SK-N-SH treated with all-trans-retinoic acid at 6 μM for 48 hours (cell line): ENCODE measurements at regions not wholly inside any gene's neighbourhood (a gene's known extent, or its start where the extent isn't known, plus 50 kb on each side); places are given as distances from the start of the nearest gene placed in this dataset.

ENCODE experiments used
- ATAC-seq: fragments of 200-7000 bp; cut with Tn5 transposase; 3 replicates; pipeline ENCODE4 v1.9.1; 2020; ENCODE audit warnings: mild to moderate bottlenecking, moderate library complexity
- ARNTL ChIP-seq: fragments of 450-650 bp; formaldehyde crosslinking; IDR thresholded peaks from 2 replicates; pipeline ENCODE4 v1.5.0; 2020; ENCODE audit warnings: low read depth, mild to moderate bottlenecking, moderate library complexity, borderline replicate concordance
- BACH2 ChIP-seq: fragments of 250-450 bp; sonication (Bioruptor Pico); IDR thresholded peaks from 2 replicates; pipeline ENCODE4 v1.9.0; 2021; ENCODE audit warnings: mild to moderate bottlenecking, borderline replicate concordance
- CREB5 ChIP-seq: fragments of 250-450 bp; sonication (Bioruptor Pico); IDR thresholded peaks from 2 replicates; pipeline ENCODE4 v1.5.1; 2020; ENCODE audit warnings: low read depth, mild to moderate bottlenecking, moderate library complexity
- CSDC2 ChIP-seq: fragments of 250-450 bp; sonication (Bioruptor Pico); IDR thresholded peaks from 2 replicates; pipeline ENCODE4 v1.5.0; 2020; ENCODE audit warnings: mild to moderate bottlenecking, moderate library complexity
- CSRNP3 ChIP-seq: fragments of 250-450 bp; sonication (Bioruptor Pico); IDR thresholded peaks from 2 replicates; pipeline ENCODE4 v1.5.1; 2021; ENCODE audit warnings: mild to moderate bottlenecking, moderate library complexity
- ESRRG ChIP-seq: fragments of 250-450 bp; sonication (Bioruptor Pico); IDR thresholded peaks from 2 replicates; pipeline ENCODE4 v1.6.1; 2021; ENCODE audit warnings: mild to moderate bottlenecking
- GLIS3 ChIP-seq: fragments of 250-450 bp; sonication (Bioruptor Pico); IDR thresholded peaks from 2 replicates; pipeline ENCODE4 v1.5.0; 2020; ENCODE audit warnings: mild to moderate bottlenecking, moderate library complexity
- ISL1 ChIP-seq: fragments of 250-450 bp; sonication (Bioruptor Pico); IDR thresholded peaks from 2 replicates; pipeline ENCODE4 v2.1.2; 2022; ENCODE audit warnings: mild to moderate bottlenecking, moderate library complexity
- OSR1 ChIP-seq: fragments of 250-450 bp; sonication (Bioruptor Pico); IDR thresholded peaks from 2 replicates; pipeline ENCODE4 v1.8.0; 2022; ENCODE audit warnings: moderate library complexity, mild to moderate bottlenecking, inconsistent platforms
- PATZ1 ChIP-seq: fragments of 250-450 bp; sonication (Bioruptor Pico); IDR thresholded peaks from 2 replicates; pipeline ENCODE4 v1.8.0; 2020; ENCODE audit warnings: mild to moderate bottlenecking, moderate library complexity, borderline replicate concordance
- POU6F1 ChIP-seq: fragments of 250-450 bp; sonication (Bioruptor Pico); IDR thresholded peaks from 2 replicates; pipeline ENCODE4 v1.8.0; 2021; ENCODE audit warnings: low read depth, mild to moderate bottlenecking, moderate library complexity, borderline replicate concordance
- RARB ChIP-seq: fragments of 250-450 bp; sonication (Bioruptor Pico); IDR thresholded peaks from 2 replicates; pipeline ENCODE4 v1.8.0; 2021; ENCODE audit warnings: mild to moderate bottlenecking, moderate library complexity
- SNAI2 ChIP-seq: fragments of 250-450 bp; sonication (Bioruptor Pico); IDR thresholded peaks from 2 replicates; pipeline ENCODE4 v1.5.0; 2020; ENCODE audit warnings: mild to moderate bottlenecking, moderate library complexity
- TCF4 ChIP-seq: fragments of 250-450 bp; sonication (Bioruptor Pico); IDR thresholded peaks from 2 replicates; pipeline ENCODE4 v1.8.0; 2021; ENCODE audit warnings: mild to moderate bottlenecking, moderate library complexity, borderline replicate concordance
- TOX ChIP-seq: fragments of 250-450 bp; sonication (Bioruptor Pico); IDR thresholded peaks from 2 replicates; pipeline ENCODE4 v1.8.0; 2021; ENCODE audit warnings: mild to moderate bottlenecking, moderate library complexity, borderline replicate concordance
- TSHZ2 ChIP-seq: fragments of 250-450 bp; sonication (Bioruptor Pico); IDR thresholded peaks from 2 replicates; pipeline ENCODE4 v1.5.0; 2020; ENCODE audit warnings: mild to moderate bottlenecking, moderate library complexity
- ZC3H10 ChIP-seq: fragments of 250-450 bp; sonication (Bioruptor Pico); IDR thresholded peaks from 2 replicates; pipeline ENCODE4 v1.5.1; 2021; ENCODE audit warnings: mild to moderate bottlenecking, moderate library complexity
- ZFP3 ChIP-seq: fragments of 250-450 bp; sonication (Bioruptor Pico); IDR thresholded peaks from 2 replicates; pipeline ENCODE4 v1.5.0; 2020; ENCODE audit warnings: mild to moderate bottlenecking, moderate library complexity
- ZFP30 ChIP-seq: fragments of 450-650 bp; formaldehyde crosslinking; IDR thresholded peaks from 2 replicates; pipeline ENCODE4 v1.5.0; 2022; ENCODE audit warnings: mild to moderate bottlenecking, moderate library complexity
- ZNF565 ChIP-seq: fragments of 450-650 bp; formaldehyde crosslinking; conservative IDR thresholded peaks from 2 replicates; pipeline ENCODE4 v1.5.0; 2020; ENCODE audit warnings: low read depth, mild to moderate bottlenecking, moderate library complexity
- ZNF70 ChIP-seq: fragments of 450-650 bp; formaldehyde crosslinking; IDR thresholded peaks from 2 replicates; pipeline ENCODE4 v1.5.0; 2020; ENCODE audit warnings: mild to moderate bottlenecking, moderate library complexity
- ZNF8 ChIP-seq: fragments of 450-650 bp; formaldehyde crosslinking; IDR thresholded peaks from 2 replicates; pipeline ENCODE4 v1.5.0; 2020; ENCODE audit warnings: mild to moderate bottlenecking, moderate library complexity

GRCh38 chr12:97781342-97781741 lies 318.7 kb downstream of the RMST start:
- TF ChIP-seq ARNTL (CRISPR knock-in tag): no peak
- TF ChIP-seq, all 23 proteins: peak for 0
- no peak for ATAC-seq

- TF ChIP-seq ZNF70 (CRISPR knock-in tag) (no peak), GLIS3 (CRISPR knock-in tag) (no peak), ZFP30 (CRISPR knock-in tag) (no peak), RARB (no peak), ARNTL (CRISPR knock-in tag) (no peak), PATZ1 (CRISPR knock-in tag) (no peak), ZC3H10 (CRISPR knock-in tag) (no peak), SNAI2 (CRISPR knock-in tag) (no peak), CSDC2 (CRISPR knock-in tag) (no peak), CREB5 (CRISPR knock-in tag) (no peak), TSHZ2 (CRISPR knock-in tag) (no peak), CSRNP3 (no peak), ISL1 (CRISPR knock-in tag) (no peak), ESRRG (no peak), ZNF565 (CRISPR knock-in tag) (no peak), BACH2 (no peak), OSR1 (CRISPR knock-in tag) (no peak), ZFP3 (CRISPR knock-in tag) (no peak), ZNF8 (CRISPR knock-in tag) (no peak)
- ATAC-seq: no peak
Measured at GRCh38 chr12:97784904-97785303, 322.3 kb downstream of the RMST start.

- no peak for TF ChIP-seq ZNF8 (CRISPR knock-in tag)
- no peak for TF ChIP-seq ISL1 (CRISPR knock-in tag)
- ATAC-seq: no peak
Measured at GRCh38 chr12:97790281-97790680, 327.7 kb downstream of the RMST start.

GRCh38 chr12:97797473-97797872 lies 334.9 kb downstream of the RMST start:
- no peak for ATAC-seq
- TF ChIP-seq PATZ1 (CRISPR knock-in tag) (no peak), TCF4 (CRISPR knock-in tag) (no peak), ZFP3 (CRISPR knock-in tag) (no peak), ESRRG (no peak), RARB (no peak), TOX (CRISPR knock-in tag) (no peak), SNAI2 (CRISPR knock-in tag) (no peak), GLIS3 (CRISPR knock-in tag) (no peak), POU6F1 (no peak), BACH2 (no peak), ARNTL (CRISPR knock-in tag) (no peak), ZC3H10 (CRISPR knock-in tag) (no peak)
- TF ChIP-seq, all 23 proteins: peak for 0
